ENCODE measurements at regions not wholly inside any gene's neighbourhood (a gene's known extent, or its start where the extent isn't known, plus 50 kb on each side); places are given as distances from the start of the nearest gene placed in this dataset.

DNA sequence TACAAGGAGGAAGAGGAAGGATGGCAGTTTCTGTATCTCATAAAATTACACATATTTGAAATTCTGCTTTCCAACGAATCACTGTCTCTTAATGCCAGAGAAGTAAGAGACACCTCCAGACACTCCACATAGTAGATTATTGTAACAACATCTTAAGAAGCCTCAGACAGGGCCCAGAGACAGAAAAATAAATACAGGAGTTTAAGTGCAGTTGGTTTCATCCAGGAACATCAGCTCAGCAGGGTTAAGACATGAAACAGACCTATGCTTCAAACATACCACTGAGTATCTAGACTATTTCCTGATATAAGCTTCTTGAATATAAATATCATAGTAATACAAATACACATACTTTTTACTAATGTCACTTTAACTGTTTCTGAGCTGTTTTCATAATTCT, 290.3 kb downstream of the ADAMTS20 start:
- no peaks in the 10 kb centered on the region for H3K9me3 ChIP-seq (replicated peaks; ENCODE audit: control insufficient read depth, insufficient read depth, low read length)
- no peak overlapping the region for H3K27ac ChIP-seq (ENCODE audit: insufficient read depth, low read depth, low read length)
- ChIA-PET POLR2A (no interaction called here), CTCF (interaction anchor here (0.6 to 1.9 kb wide), 4 partner anchors 11 to 43 kb away, joined by 3 to 4 read pairs (median 4); no protein-coding TSS in a partner anchor)
- no peak overlapping the region for H3K4me3 ChIP-seq (replicated peaks in 1 of 3; ENCODE audit: insufficient read depth in 1 of 3, low read depth in 1 of 3, low read length in 3 of 3)
- DNase-seq (ENCODE audit: low read depth, low spot score) (no peak), FAIRE-seq (no peak)
- no peak for TF ChIP-seq GATA2 (IDR thresholded peaks at IDR 0.05; ENCODE audit: insufficient read depth, insufficient read length, low read depth, low read length)
- TF ChIP-seq EZH2 (IDR thresholded peaks at IDR 0.05; ENCODE audit: borderline replicate concordance, low read depth, low read length, severe bottlenecking), result no peak
- no peak for TF ChIP-seq MYC (IDR thresholded peaks at IDR 0.05; ENCODE audit: low read depth, low read length)
- no peak for TF ChIP-seq FOS (IDR thresholded peaks at IDR 0.05; ENCODE audit: borderline replicate concordance, insufficient read depth, low read length)
- no peaks in the 10 kb centered on the region for H3K4me1 ChIP-seq (ENCODE audit: control insufficient read depth, extremely low read depth, insufficient read depth, low read length)
- H4K20me1 ChIP-seq (replicated peaks; ENCODE audit: control insufficient read depth, extremely low read depth, insufficient read depth, low read length), result no peaks in the 10 kb centered on the region
- H3K9ac ChIP-seq (replicated peaks; ENCODE audit: extremely low read depth, insufficient read depth, low read length), result no peak overlapping the region
- H3K4me2 ChIP-seq (ENCODE audit: insufficient read depth, low read length), result no peak overlapping the region
- H3K79me2 ChIP-seq (ENCODE audit: control insufficient read depth, insufficient read depth, low read length), result no peaks in the 10 kb centered on the region
- no peak overlapping the region for H2AFZ ChIP-seq (ENCODE audit: low read depth, low read length)
- no peaks in the 10 kb centered on the region for H3K27me3 ChIP-seq (ENCODE audit: control insufficient read depth in 2 of 2, insufficient read depth in 2 of 2, low read length in 2 of 2)
- intact Hi-C loops (cut with micrococcal nuclease), result no loop called here
- H3K9me1 ChIP-seq (replicated peaks; ENCODE audit: control insufficient read depth, extremely low read depth, insufficient read depth, low read length), result no peaks in the 10 kb centered on the region
- dilution Hi-C loops (cut with MboI; ENCODE audit: extremely low pct_ligation_motif_present, low sequenced_read_pairs), result no loop called here
- no TSS peak for BruUV-seq (replicated peaks)
- no peaks in the 10 kb centered on the region for H3K36me3 ChIP-seq (ENCODE audit: control insufficient read depth in 2 of 2, extremely low read depth in 1 of 2, insufficient read depth in 2 of 2, low read length in 2 of 2)

DNA sequence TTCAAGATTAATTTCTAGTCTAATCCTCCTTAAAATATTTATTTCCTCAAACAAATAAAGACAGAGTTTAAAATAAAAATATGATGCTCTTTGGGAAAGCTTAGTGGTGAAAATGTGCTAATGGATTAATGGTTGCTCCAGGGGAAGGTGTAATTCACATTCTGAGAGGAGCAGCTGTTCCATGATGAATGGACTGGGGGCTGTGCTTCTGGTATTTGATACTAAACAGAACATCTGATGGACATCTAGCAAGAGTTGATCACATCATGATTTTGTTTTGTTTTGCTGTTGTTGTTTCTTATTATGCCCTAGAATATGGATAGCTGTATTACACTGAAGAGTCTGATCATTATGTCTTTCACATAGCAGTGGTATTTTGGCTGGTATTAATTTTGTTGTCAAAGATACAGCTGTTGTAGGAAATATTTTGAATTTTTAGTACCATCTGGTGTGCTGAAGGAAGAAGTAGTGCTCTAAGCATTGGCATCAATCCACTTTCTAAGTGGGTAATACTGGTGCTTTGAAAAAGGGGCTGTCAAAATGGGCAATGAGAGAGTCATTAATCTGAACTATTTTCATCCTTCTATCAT, 296.4 kb downstream of the ADAMTS20 start:
- H3K79me2 ChIP-seq (ENCODE audit: control insufficient read depth, insufficient read depth, low read length), result no peaks in the 10 kb centered on the region
- DNase-seq (ENCODE audit: low read depth, low spot score) (no peak), FAIRE-seq (no peak)
- BruUV-seq (replicated peaks), result no TSS peak
- ChIA-PET CTCF (no interaction called here), POLR2A (no interaction called here)
- H3K9me1 ChIP-seq (replicated peaks; ENCODE audit: control insufficient read depth, extremely low read depth, insufficient read depth, low read length), result no peaks in the 10 kb centered on the region
- intact Hi-C loops (cut with micrococcal nuclease), result no loop called here
- H3K9me3 ChIP-seq (replicated peaks; ENCODE audit: control insufficient read depth, insufficient read depth, low read length), result no peaks in the 10 kb centered on the region
- H3K27me3 ChIP-seq (ENCODE audit: control insufficient read depth in 2 of 2, insufficient read depth in 2 of 2, low read length in 2 of 2), result no peaks in the 10 kb centered on the region
- TF ChIP-seq POLR2A (IDR thresholded peaks at IDR 0.05; ENCODE audit: low read depth, low read length) (no peak), GATA2 (IDR thresholded peaks at IDR 0.05; ENCODE audit: insufficient read depth, insufficient read length, low read depth, low read length) (no peak), MYC (IDR thresholded peaks at IDR 0.05; ENCODE audit: low read depth, low read length) (no peak), POLR2AphosphoS5 (IDR thresholded peaks at IDR 0.05; ENCODE audit: insufficient read depth, low read depth, low read length) (no peak), JUN (IDR thresholded peaks at IDR 0.05; ENCODE audit: borderline replicate concordance, insufficient read depth, insufficient read length, low read depth) (no peak), FOS (IDR thresholded peaks at IDR 0.05; ENCODE audit: borderline replicate concordance, insufficient read depth, low read length) (no peak)
- TF ChIP-seq, protein P1, sequence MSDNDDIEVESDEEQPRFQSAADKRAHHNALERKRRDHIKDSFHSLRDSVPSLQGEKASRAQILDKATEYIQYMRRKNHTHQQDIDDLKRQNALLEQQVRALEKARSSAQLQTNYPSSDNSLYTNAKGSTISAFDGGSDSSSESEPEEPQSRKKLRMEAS (IDR thresholded peaks at IDR 0.05; ENCODE audit: insufficient read depth, insufficient read length), result no peak
- H3K27ac ChIP-seq (ENCODE audit: insufficient read depth, low read depth, low read length), result no peak overlapping the region
- H3K4me1 ChIP-seq (ENCODE audit: control insufficient read depth, extremely low read depth, insufficient read depth, low read length), result no peaks in the 10 kb centered on the region
- H3K4me3 ChIP-seq (replicated peaks in 1 of 3; ENCODE audit: insufficient read depth in 1 of 3, low read depth in 1 of 3, low read length in 3 of 3), result no peak overlapping the region
- no peaks in the 10 kb centered on the region for H3K36me3 ChIP-seq (ENCODE audit: control insufficient read depth in 2 of 2, extremely low read depth in 1 of 2, insufficient read depth in 2 of 2, low read length in 2 of 2)
- no peaks in the 10 kb centered on the region for H4K20me1 ChIP-seq (replicated peaks; ENCODE audit: control insufficient read depth, extremely low read depth, insufficient read depth, low read length)
- dilution Hi-C loops (cut with MboI; ENCODE audit: extremely low pct_ligation_motif_present, low sequenced_read_pairs), result no loop called here
- no peak overlapping the region for H2AFZ ChIP-seq (ENCODE audit: low read depth, low read length)
- no peak overlapping the region for H3K4me2 ChIP-seq (ENCODE audit: insufficient read depth, low read length)
- no peak overlapping the region for H3K9ac ChIP-seq (replicated peaks; ENCODE audit: extremely low read depth, insufficient read depth, low read length)

Data from endothelial cell of umbilical vein (primary cell).